ENCODE measurements at regions not wholly inside any gene's neighbourhood (a gene's known extent, or its start where the extent isn't known, plus 50 kb on each side); places are given as distances from the start of the nearest gene placed in this dataset.

DNA sequence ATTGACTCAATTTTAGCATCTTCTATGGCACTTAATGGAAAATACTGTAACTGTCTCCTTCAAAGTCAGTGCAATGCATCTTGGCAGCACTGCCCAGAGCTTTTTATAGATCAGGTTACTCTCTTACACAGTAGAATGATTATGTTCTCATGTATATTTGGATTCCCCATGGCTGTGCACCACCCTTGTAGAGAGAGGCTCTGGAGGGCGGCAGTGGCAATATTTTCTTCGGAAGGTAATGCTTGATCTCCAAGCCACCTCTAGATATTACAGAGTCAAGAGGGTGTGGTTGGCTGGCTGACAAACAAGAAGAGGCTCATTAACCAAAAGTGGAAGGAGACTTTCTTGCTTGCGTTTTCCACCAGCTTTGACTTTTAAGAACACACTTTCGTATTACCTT, 72.8 kb upstream of the ARSJ start:
- TF ChIP-seq, protein P1, sequence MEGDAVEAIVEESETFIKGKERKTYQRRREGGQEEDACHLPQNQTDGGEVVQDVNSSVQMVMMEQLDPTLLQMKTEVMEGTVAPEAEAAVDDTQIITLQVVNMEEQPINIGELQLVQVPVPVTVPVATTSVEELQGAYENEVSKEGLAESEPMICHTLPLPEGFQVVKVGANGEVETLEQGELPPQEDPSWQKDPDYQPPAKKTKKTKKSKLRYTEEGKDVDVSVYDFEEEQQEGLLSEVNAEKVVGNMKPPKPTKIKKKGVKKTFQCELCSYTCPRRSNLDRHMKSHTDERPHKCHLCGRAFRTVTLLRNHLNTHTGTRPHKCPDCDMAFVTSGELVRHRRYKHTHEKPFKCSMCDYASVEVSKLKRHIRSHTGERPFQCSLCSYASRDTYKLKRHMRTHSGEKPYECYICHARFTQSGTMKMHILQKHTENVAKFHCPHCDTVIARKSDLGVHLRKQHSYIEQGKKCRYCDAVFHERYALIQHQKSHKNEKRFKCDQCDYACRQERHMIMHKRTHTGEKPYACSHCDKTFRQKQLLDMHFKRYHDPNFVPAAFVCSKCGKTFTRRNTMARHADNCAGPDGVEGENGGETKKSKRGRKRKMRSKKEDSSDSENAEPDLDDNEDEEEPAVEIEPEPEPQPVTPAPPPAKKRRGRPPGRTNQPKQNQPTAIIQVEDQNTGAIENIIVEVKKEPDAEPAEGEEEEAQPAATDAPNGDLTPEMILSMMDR (IDR thresholded peaks at IDR 0.05), result no peak
- TF ChIP-seq EZH2 (IDR thresholded peaks at IDR 0.05; ENCODE audit: borderline replicate concordance, insufficient read depth, low read depth, low read length, poor library complexity, severe bottlenecking), result no peak
- no peak overlapping the region for H3K4me3 ChIP-seq (ENCODE audit: control extremely low read depth in 1 of 5, extremely low read depth in 1 of 5, insufficient read depth in 1 of 5, low read depth in 2 of 5, low read length in 4 of 5)
- no peaks in the 10 kb centered on the region for H3K79me2 ChIP-seq (ENCODE audit: control insufficient read depth, insufficient read depth, low read length)
- CTCF ChIA-PET, result no interaction called here
- H3K4me2 ChIP-seq (replicated peaks; ENCODE audit: low read depth, low read length, poor library complexity, severe bottlenecking), result no peak overlapping the region
- no peaks in the 10 kb centered on the region for H3K4me1 ChIP-seq (ENCODE audit: control insufficient read depth in 2 of 2, insufficient read depth in 2 of 2, low read length in 2 of 2)
- Mint-ChIP-seq H3K27ac (no peak overlapping the region), H3K4me3 (no peak overlapping the region), H3K4me1 (no peaks in the 10 kb centered on the region), H3K27me3 (peaks cover 7% of the 10 kb centered on the region), H3K9me3 (ENCODE audit: insufficient read depth) (peaks cover 7% of the 10 kb centered on the region)
- POLR2A ChIA-PET, result no interaction called here
- DNase-seq, result no peak
- H2AFZ ChIP-seq (ENCODE audit: insufficient read depth, low read depth, low read length, poor library complexity, severe bottlenecking), result no peak overlapping the region
- H3K9me3 ChIP-seq (ENCODE audit: control extremely low read depth in 1 of 3, control insufficient read depth in 2 of 3, insufficient read depth in 1 of 3, low read length in 2 of 3), result peaks cover 0 to 5% (median 0%) of the 10 kb centered on the region in 3 donors
- intact Hi-C loops (cut with micrococcal nuclease), result no loop called here
- no peak overlapping the region for H3K9ac ChIP-seq (ENCODE audit: low read length)
- no peaks in the 10 kb centered on the region for H3K36me3 ChIP-seq (replicated peaks in 1 of 2; ENCODE audit: control extremely low read depth in 1 of 2, control insufficient read depth in 1 of 2, extremely low read depth in 1 of 2, insufficient read depth in 2 of 2, low read length in 1 of 2)
- H3K27me3 ChIP-seq (replicated peaks in 1 of 4; ENCODE audit: control extremely low read depth in 1 of 4, control insufficient read depth in 3 of 4, insufficient read depth in 4 of 4, low read length in 3 of 4), result no peaks in the 10 kb centered on the region
- H4K20me1 ChIP-seq (ENCODE audit: control insufficient read depth, insufficient read depth, low read length, poor library complexity, severe bottlenecking), result no peaks in the 10 kb centered on the region
- no peak overlapping the region for H3K27ac ChIP-seq (ENCODE audit: low read length in 2 of 2)
- ATAC-seq (ENCODE audit: low read depth), result no peak
- no CpG with 5 or more reads among the region's 4 CpGs for WGBS (ENCODE audit: insufficient coverage)

DNA sequence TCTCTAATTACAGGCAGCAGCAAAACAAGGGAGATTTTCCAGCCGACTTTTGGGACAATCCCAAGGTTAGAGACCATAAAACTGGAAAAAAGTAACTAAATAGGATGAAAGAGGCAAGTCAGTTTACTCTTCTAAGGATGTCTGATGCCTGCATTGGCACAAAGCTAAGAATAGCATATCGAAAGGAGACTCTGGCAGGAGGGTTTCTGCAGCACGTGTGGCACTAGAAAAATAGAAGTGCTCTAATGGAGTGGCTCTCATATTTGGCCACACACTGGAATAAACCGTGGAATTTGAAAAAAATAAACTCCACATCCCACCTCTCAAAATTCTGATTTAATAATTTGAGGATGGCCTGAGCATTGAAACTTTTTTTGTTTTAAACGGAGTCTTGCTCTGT, 77.2 kb upstream of the ARSJ start:
- intact Hi-C loops (cut with micrococcal nuclease), result no loop called here
- ChIA-PET CTCF (no interaction called here), POLR2A (no interaction called here)
- H3K27ac ChIP-seq (ENCODE audit: low read length in 2 of 2), result no peak overlapping the region
- no peaks in the 10 kb centered on the region for H3K4me1 ChIP-seq (ENCODE audit: control insufficient read depth in 2 of 2, insufficient read depth in 2 of 2, low read length in 2 of 2)
- H3K27me3 ChIP-seq (replicated peaks in 1 of 4; ENCODE audit: control extremely low read depth in 1 of 4, control insufficient read depth in 3 of 4, insufficient read depth in 4 of 4, low read length in 3 of 4), result no peaks in the 10 kb centered on the region
- H3K4me2 ChIP-seq (replicated peaks; ENCODE audit: low read depth, low read length, poor library complexity, severe bottlenecking), result no peak overlapping the region
- TF ChIP-seq, protein P1 (IDR thresholded peaks at IDR 0.05), result no peak
- no peak for TF ChIP-seq EZH2 (IDR thresholded peaks at IDR 0.05; ENCODE audit: borderline replicate concordance, insufficient read depth, low read depth, low read length, poor library complexity, severe bottlenecking)
- H2AFZ ChIP-seq (ENCODE audit: insufficient read depth, low read depth, low read length, poor library complexity, severe bottlenecking), result no peak overlapping the region
- H4K20me1 ChIP-seq (ENCODE audit: control insufficient read depth, insufficient read depth, low read length, poor library complexity, severe bottlenecking), result no peaks in the 10 kb centered on the region
- H3K27ac Mint-ChIP-seq, result no peak overlapping the region
- H3K9ac ChIP-seq (ENCODE audit: low read length), result no peak overlapping the region
- H3K27me3 Mint-ChIP-seq, result peaks cover 24% of the 10 kb centered on the region
- ATAC-seq (ENCODE audit: low read depth), result no peak
- WGBS (ENCODE audit: insufficient coverage), result 75% methylated on average over 1 of the region's 5 CpGs
- peaks cover 0 to 5% (median 0%) of the 10 kb centered on the region in 3 donors for H3K9me3 ChIP-seq (ENCODE audit: control extremely low read depth in 1 of 3, control insufficient read depth in 2 of 3, insufficient read depth in 1 of 3, low read length in 2 of 3)
- no peaks in the 10 kb centered on the region for H3K36me3 ChIP-seq (replicated peaks in 1 of 2; ENCODE audit: control extremely low read depth in 1 of 2, control insufficient read depth in 1 of 2, extremely low read depth in 1 of 2, insufficient read depth in 2 of 2, low read length in 1 of 2)
- H3K4me1 Mint-ChIP-seq, result no peaks in the 10 kb centered on the region
- H3K9me3 Mint-ChIP-seq (ENCODE audit: insufficient read depth), result peaks cover 7% of the 10 kb centered on the region
- no peak overlapping the region for H3K4me3 Mint-ChIP-seq
- DNase-seq, result no peak
- H3K79me2 ChIP-seq (ENCODE audit: control insufficient read depth, insufficient read depth, low read length), result no peaks in the 10 kb centered on the region
- H3K4me3 ChIP-seq (ENCODE audit: control extremely low read depth in 1 of 5, extremely low read depth in 1 of 5, insufficient read depth in 1 of 5, low read depth in 2 of 5, low read length in 4 of 5), result no peak overlapping the region
